Keratinocyte (primary cell): ENCODE measurements at regions not wholly inside any gene's neighbourhood (a gene's known extent, or its start where the extent isn't known, plus 50 kb on each side); places are given as distances from the start of the nearest gene placed in this dataset.
"Not testable (repeated sequence)": the region's sequence is repeated elsewhere in the genome, so short reads cannot be mapped to it uniquely, and the experiment has no call there.

Experiments used
- DNase-seq: peaks from one replicate; pipeline ENCODE4 v3.0.0-alpha.2; 2011; ENCODE audit warnings: low read depth, missing footprints, low spot score
- FAIRE-seq: peaks from 2 replicates; lab custom pipeline; 2011; peaks lifted over from hg19 to GRCh38; lab: Jason Lieb, UNC
- H2AFZ ChIP-seq: 2 replicates; pipeline ENCODE4 v1.6.0; 2012; ENCODE audit warnings: low read length, control low read depth, inconsistent platforms; ENCODE audit not compliant: control insufficient read depth
- H3K27ac ChIP-seq: 2 replicates; pipeline ENCODE4 v1.5.1; 2011; ENCODE audit warnings: low read length; ENCODE audit not compliant: control insufficient read depth, insufficient read depth
- H3K27me3 ChIP-seq: 3 replicates; pipeline ENCODE4 v1.6.0; 2011; ENCODE audit warnings: low read length; ENCODE audit not compliant: control insufficient read depth, insufficient read depth; ENCODE audit errors: extremely low read depth
- H3K36me3 ChIP-seq, 2 experiments: 2 replicates in 1 of 2; 3 replicates in 1 of 2; pipeline ENCODE4 v1.5.1; 2011; ENCODE audit warnings: low read length in 2 of 2, mild to moderate bottlenecking in 1 of 2; ENCODE audit not compliant: control insufficient read depth in 2 of 2, insufficient read depth in 2 of 2; ENCODE audit errors: extremely low read depth in 1 of 2
- H3K4me1 ChIP-seq: 3 replicates; pipeline ENCODE4 v1.5.1; 2011; ENCODE audit warnings: low read length; ENCODE audit not compliant: control insufficient read depth, insufficient read depth; ENCODE audit errors: extremely low read depth
- H3K4me2 ChIP-seq: 3 replicates; pipeline ENCODE4 v1.6.0; 2011; ENCODE audit warnings: low read depth, low read length; ENCODE audit not compliant: control insufficient read depth, insufficient read depth; ENCODE audit errors: extremely low read depth
- H3K4me3 ChIP-seq, 3 experiments: fragments of 200-600 bp in 1 of 3; sonication (generic) in 1 of 3; 2 replicates in 2 of 3; 3 replicates in 1 of 3; pipeline ENCODE4 v1.5.1; 2011 to 2016; ENCODE audit warnings: low read length in 3 of 3, mild to moderate bottlenecking in 3 of 3, control low read depth in 2 of 3, inconsistent platforms in 1 of 3, low read depth in 1 of 3, mixed read lengths in 1 of 3, mixed run types in 1 of 3, moderate library complexity in 1 of 3; ENCODE audit not compliant: control insufficient read depth in 2 of 3, insufficient read depth in 2 of 3; ENCODE audit errors: extremely low read depth in 1 of 3
- H3K79me2 ChIP-seq: 2 replicates; pipeline ENCODE4 v1.6.0; 2012; ENCODE audit warnings: low read length; ENCODE audit not compliant: control insufficient read depth, insufficient read depth
- H3K9ac ChIP-seq: 3 replicates; pipeline ENCODE4 v1.6.0; 2011; ENCODE audit warnings: low read length; ENCODE audit not compliant: control insufficient read depth, insufficient read depth; ENCODE audit errors: extremely low read depth
- H3K9me1 ChIP-seq: 3 replicates; pipeline ENCODE4 v1.6.0; 2011; ENCODE audit warnings: low read length; ENCODE audit not compliant: control insufficient read depth, insufficient read depth; ENCODE audit errors: extremely low read depth
- H3K9me3 ChIP-seq: 2 replicates; pipeline ENCODE4 v1.5.1; 2012; ENCODE audit warnings: low read depth, low read length; ENCODE audit not compliant: control insufficient read depth
- H4K20me1 ChIP-seq: 3 replicates; pipeline ENCODE4 v1.6.0; 2011; ENCODE audit warnings: low read length; ENCODE audit not compliant: control insufficient read depth, insufficient read depth; ENCODE audit errors: extremely low read depth
- EZH2 ChIP-seq: IDR thresholded peaks from one replicate; pipeline ENCODE4 v1.6.1; 2012; ENCODE audit warnings: inconsistent platforms, mild to moderate bottlenecking, low read length, moderate library complexity
- dilution Hi-C: fragments of 300-500 bp; cut with MboI; formaldehyde crosslinking; loops from one replicate; pipeline ENCODE4 v1.7.0; 2020; ENCODE audit warnings: low sequenced_read_pairs; ENCODE audit not compliant: extremely low pct_ligation_motif_present
- TF ChIP-seq, protein P1 (sequence below), 3 experiments: IDR thresholded peaks in 1 of 3; conservative IDR thresholded peaks in 1 of 3; optimal IDR thresholded peaks in 1 of 3; 2 replicates in 2 of 3; 3 replicates in 1 of 3; pipeline versions ENCODE3 to v1.5.1; 2011; ENCODE audit warnings: low read length in 3 of 3, mild to moderate bottlenecking in 3 of 3, moderate library complexity in 2 of 3, control low read depth in 1 of 3, inconsistent platforms in 1 of 3; ENCODE audit not compliant: insufficient read depth in 2 of 3; ENCODE audit errors: extremely low read depth in 1 of 3

DNA sequence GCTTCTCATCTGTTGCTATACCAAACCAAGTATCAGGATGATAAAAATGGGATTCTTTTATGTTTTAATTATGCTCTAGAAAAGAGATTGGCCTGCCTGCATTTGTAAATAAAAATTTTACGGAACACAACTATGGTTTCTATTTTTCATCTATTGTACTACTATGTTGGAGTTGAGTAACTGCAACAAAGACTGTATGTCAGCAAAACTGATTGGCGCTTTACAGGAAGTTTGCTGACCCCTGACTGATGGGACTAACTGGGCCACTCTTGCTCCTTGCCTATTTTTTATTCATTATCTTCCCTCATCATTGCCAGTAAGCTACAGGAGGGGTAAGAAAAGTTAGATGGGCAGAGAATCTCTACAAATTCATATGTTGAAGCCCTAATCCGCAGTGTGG, 242.3 kb downstream of the FSIP2 start:
- DNase-seq (no peak), FAIRE-seq (no peak)
- Histone ChIP-seq H3K4me1 (peaks cover 20% of the 10 kb centered on the region), H3K4me2 (no peak overlapping the region), H3K36me3 (no peaks in the 10 kb centered on the region), H3K27me3 (no peaks in the 10 kb centered on the region), H4K20me1 (no peaks in the 10 kb centered on the region), H2AFZ (no peak overlapping the region), H3K27ac (no peak overlapping the region), H3K9me3 (no peaks in the 10 kb centered on the region), H3K4me3 (no peak overlapping the region), H3K9ac (no peak overlapping the region), H3K9me1 (no peaks in the 10 kb centered on the region), H3K79me2 (no peaks in the 10 kb centered on the region)
- dilution Hi-C loops, result no loop called here
- TF ChIP-seq EZH2, result no peak
- TF ChIP-seq, protein P1, sequence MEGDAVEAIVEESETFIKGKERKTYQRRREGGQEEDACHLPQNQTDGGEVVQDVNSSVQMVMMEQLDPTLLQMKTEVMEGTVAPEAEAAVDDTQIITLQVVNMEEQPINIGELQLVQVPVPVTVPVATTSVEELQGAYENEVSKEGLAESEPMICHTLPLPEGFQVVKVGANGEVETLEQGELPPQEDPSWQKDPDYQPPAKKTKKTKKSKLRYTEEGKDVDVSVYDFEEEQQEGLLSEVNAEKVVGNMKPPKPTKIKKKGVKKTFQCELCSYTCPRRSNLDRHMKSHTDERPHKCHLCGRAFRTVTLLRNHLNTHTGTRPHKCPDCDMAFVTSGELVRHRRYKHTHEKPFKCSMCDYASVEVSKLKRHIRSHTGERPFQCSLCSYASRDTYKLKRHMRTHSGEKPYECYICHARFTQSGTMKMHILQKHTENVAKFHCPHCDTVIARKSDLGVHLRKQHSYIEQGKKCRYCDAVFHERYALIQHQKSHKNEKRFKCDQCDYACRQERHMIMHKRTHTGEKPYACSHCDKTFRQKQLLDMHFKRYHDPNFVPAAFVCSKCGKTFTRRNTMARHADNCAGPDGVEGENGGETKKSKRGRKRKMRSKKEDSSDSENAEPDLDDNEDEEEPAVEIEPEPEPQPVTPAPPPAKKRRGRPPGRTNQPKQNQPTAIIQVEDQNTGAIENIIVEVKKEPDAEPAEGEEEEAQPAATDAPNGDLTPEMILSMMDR (optimal IDR thresholded peaks at IDR 0.05 in 1 of 3, IDR thresholded peaks at IDR 0.05 in 1 of 3, conservative IDR thresholded peaks at IDR 0.05 in 1 of 3; ENCODE audit: extremely low read depth in 1 of 3, insufficient read depth in 2 of 3, low read length in 3 of 3), result no peak

DNA sequence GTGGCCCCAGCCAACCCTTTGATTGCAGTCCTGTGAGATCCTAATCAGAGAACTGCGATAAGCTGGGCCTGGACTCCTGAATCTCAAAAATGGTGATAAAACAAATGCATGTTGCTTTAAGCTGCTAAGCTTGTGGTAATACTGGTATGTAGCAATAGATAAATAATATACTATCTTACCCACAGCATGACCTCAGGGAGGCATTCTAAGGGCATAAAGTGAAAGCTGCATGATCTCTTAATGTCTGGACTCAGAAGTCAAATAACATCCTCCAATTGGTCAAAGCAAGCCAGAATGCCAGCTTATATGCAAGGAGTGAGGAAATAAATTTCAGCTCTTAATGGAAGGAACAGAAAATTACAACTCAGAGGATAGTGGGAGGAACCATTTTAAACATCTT, 246.1 kb downstream of the FSIP2 start:
- H3K9me3 ChIP-seq, result no peaks in the 10 kb centered on the region
- H3K9me1 ChIP-seq, result no peaks in the 10 kb centered on the region
- H3K4me2 ChIP-seq, result no peak overlapping the region
- FAIRE-seq, result no peak
- no peak overlapping the region for H3K4me3 ChIP-seq
- no peaks in the 10 kb centered on the region for H3K36me3 ChIP-seq
- H2AFZ ChIP-seq, result no peak overlapping the region
- no peaks in the 10 kb centered on the region for H3K79me2 ChIP-seq
- dilution Hi-C loops, result no loop called here
- no peak for DNase-seq
- H3K4me1 ChIP-seq, result peaks cover 7% of the 10 kb centered on the region
- H3K9ac ChIP-seq, result no peak overlapping the region
- no peaks in the 10 kb centered on the region for H4K20me1 ChIP-seq
- H3K27me3 ChIP-seq, result no peaks in the 10 kb centered on the region
- TF ChIP-seq, protein P1 (optimal IDR thresholded peaks at IDR 0.05 in 1 of 3, IDR thresholded peaks at IDR 0.05 in 1 of 3, conservative IDR thresholded peaks at IDR 0.05 in 1 of 3; ENCODE audit: extremely low read depth in 1 of 3, insufficient read depth in 2 of 3, low read length in 3 of 3), result no peak
- no peak for TF ChIP-seq EZH2
- H3K27ac ChIP-seq, result no peak overlapping the region

DNA sequence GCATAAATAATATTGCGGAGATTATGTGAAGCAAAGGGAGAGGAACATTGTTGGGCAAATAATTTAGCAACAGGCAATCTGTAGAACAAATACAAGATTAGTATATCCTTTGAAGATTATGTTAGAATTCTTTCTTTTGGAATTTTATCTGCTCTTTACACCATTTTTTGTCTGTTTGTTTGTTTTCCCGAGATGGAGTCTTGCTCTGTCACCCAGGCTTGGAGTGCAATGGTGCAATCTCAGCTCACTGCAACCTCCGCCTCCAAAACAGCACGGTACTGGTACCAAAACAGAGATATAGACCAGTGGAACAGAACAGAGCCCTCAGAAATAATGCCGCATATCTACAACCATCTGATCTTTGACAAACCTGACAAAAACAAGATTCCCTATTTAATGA, 250.3 kb downstream of the FSIP2 start:
- H3K79me2 ChIP-seq, FAIRE-seq: not testable (repeated sequence)

More for the DNA sequence above, 250.3 kb downstream of the FSIP2 start:
- H3K4me3 ChIP-seq, H3K9me3 ChIP-seq, H3K27ac ChIP-seq, H3K4me2 ChIP-seq, H3K4me1 ChIP-seq, H3K9ac ChIP-seq, H4K20me1 ChIP-seq, H2AFZ ChIP-seq, H3K27me3 ChIP-seq, DNase-seq, dilution Hi-C loops, H3K9me1 ChIP-seq, H3K36me3 ChIP-seq: not testable (repeated sequence)
